GM12874 (cell line): ENCODE measurements at regions not wholly inside any gene's neighbourhood (a gene's known extent, or its start where the extent isn't known, plus 50 kb on each side); places are given as distances from the start of the nearest gene placed in this dataset.

Experiments used
- CTCF ChIP-seq: IDR thresholded peaks from 2 replicates; pipeline ENCODE4 v1.5.1; 2011; ENCODE audit warnings: low read depth, mild to moderate bottlenecking, control low read depth, low read length, moderate library complexity; ENCODE audit not compliant: insufficient read depth

- TF ChIP-seq CTCF = no peak
Measured at GRCh38 chr11:104727768-104728167, 170.5 kb downstream of the CASP12 start.

GRCh38 chr11:104727095-104727494, 171.2 kb downstream of the CASP12 start:
- no peak for TF ChIP-seq CTCF

- no peak for TF ChIP-seq CTCF
Measured at GRCh38 chr11:104725796-104726408, 172.4 kb downstream of the CASP12 start.

GRCh38 chr11:104713401-104713800, 184.9 kb downstream of the CASP12 start:
- TF ChIP-seq CTCF = no peak

GRCh38 chr11:104705490-104706190, 192.6 kb downstream of the CASP12 start:
- TF ChIP-seq CTCF = no peak

- TF ChIP-seq CTCF = no peak
Measured at GRCh38 chr11:104704888-104705287, 193.4 kb downstream of the CASP12 start.

- no peak for TF ChIP-seq CTCF
Measured at GRCh38 chr11:104704146-104704830, 194.0 kb downstream of the CASP12 start.
